IMR-90 (cell line): ENCODE measurements at regions not wholly inside any gene's neighbourhood (a gene's known extent, or its start where the extent isn't known, plus 50 kb on each side); places are given as distances from the start of the nearest gene placed in this dataset.

Source experiments
- ATAC-seq: fragments of 200-7000 bp; cut with Tn5 transposase; 2 replicates; pipeline ENCODE4 v1.9.1; 2020; ENCODE audit warnings: low read depth, mild to moderate bottlenecking, moderate library complexity
- BruUV-seq: library from RNA; stranded (reverse); fragments of 400-500 nt; replicated peaks from 2 replicates; lab custom pipeline; 2021; lab: Mats Ljungman, UMichigan
- CTCF ChIA-PET: fragments of 300-600 bp; formaldehyde crosslinking; extraction: SDS; loops from one replicate; lab custom pipeline; 2021; ENCODE audit warnings: antibody characterized with exemption; lab: Yijun Ruan, JAX
- POLR2A ChIA-PET: fragments of 300-600 bp; sonication (Branson Sonifier 250); formaldehyde crosslinking; loops from one replicate; lab custom pipeline; 2022; ENCODE audit warnings: antibody characterized with exemption; ENCODE audit not compliant: unreplicated experiment; lab: Charles Lee
- DNase-seq: peaks from one replicate; pipeline ENCODE4 v3.0.0; 2013
- H2AFZ ChIP-seq: replicated peaks from 2 replicates; pipeline ENCODE3; 2013; ENCODE audit warnings: low read length, mild to moderate bottlenecking; ENCODE audit not compliant: poor library complexity
- H2AK5ac ChIP-seq: 2 replicates; pipeline ENCODE4 v1.6.1; 2013; ENCODE audit warnings: low read depth, low read length, inconsistent platforms
- H2AK9ac ChIP-seq: replicated peaks from 2 replicates; pipeline ENCODE3; 2013; ENCODE audit warnings: mild to moderate bottlenecking, low read depth, low read length, moderate library complexity; ENCODE audit not compliant: poor library complexity
- H2BK120ac ChIP-seq: 2 replicates; pipeline ENCODE4 v1.6.1; 2013; ENCODE audit warnings: low read depth, low read length, inconsistent platforms
- H2BK15ac ChIP-seq: 3 replicates; pipeline ENCODE4 v1.6.1; 2013; ENCODE audit warnings: low read depth, low read length, inconsistent platforms
- H2BK20ac ChIP-seq: 2 replicates; pipeline ENCODE4 v1.6.1; 2013; ENCODE audit warnings: low read depth, mild to moderate bottlenecking, inconsistent platforms, low read length, moderate library complexity
- H2BK5ac ChIP-seq: 2 replicates; pipeline ENCODE4 v1.6.1; 2013; ENCODE audit warnings: mild to moderate bottlenecking, low read depth, low read length, inconsistent platforms; ENCODE audit not compliant: poor library complexity, severe bottlenecking
- H3K14ac ChIP-seq: replicated peaks from 2 replicates; pipeline ENCODE4 v1.6.1; 2013; ENCODE audit warnings: low read depth, low read length, inconsistent platforms
- H3K18ac ChIP-seq: 2 replicates; pipeline ENCODE4 v1.6.1; 2013; ENCODE audit warnings: low read depth, low read length, control low read depth
- H3K23ac ChIP-seq: 2 replicates; pipeline ENCODE4 v1.6.1; 2013; ENCODE audit warnings: low read depth, low read length, inconsistent platforms
- H3K27ac ChIP-seq: 2 replicates; pipeline ENCODE4 v1.5.1; 2013; ENCODE audit warnings: mild to moderate bottlenecking, control low read depth, low read length; ENCODE audit not compliant: insufficient read depth
- H3K27me3 ChIP-seq: 2 replicates; pipeline ENCODE4 v1.6.1; 2013; ENCODE audit warnings: low read length; ENCODE audit not compliant: control insufficient read depth, insufficient read depth
- H3K36me3 ChIP-seq: 2 replicates; pipeline ENCODE4 v1.6.1; 2013; ENCODE audit warnings: low read length, mixed read lengths; ENCODE audit not compliant: control insufficient read depth, insufficient read depth
- H3K4ac ChIP-seq: 2 replicates; pipeline ENCODE4 v1.6.1; 2013; ENCODE audit warnings: low read depth, low read length, inconsistent platforms
- H3K4me1 ChIP-seq: 2 replicates; pipeline ENCODE4 v1.6.1; 2013; ENCODE audit warnings: low read length, mixed read lengths; ENCODE audit not compliant: control insufficient read depth, insufficient read depth
- H3K4me2 ChIP-seq: 2 replicates; pipeline ENCODE4 v1.6.1; 2013; ENCODE audit warnings: low read depth, mild to moderate bottlenecking, control low read depth, low read length, moderate library complexity
- H3K4me3 ChIP-seq: 2 replicates; pipeline ENCODE4 v1.5.1; 2013; ENCODE audit warnings: low read depth, mild to moderate bottlenecking, control low read depth, low read length, moderate library complexity; ENCODE audit not compliant: insufficient read depth
- H3K56ac ChIP-seq: 2 replicates; pipeline ENCODE4 v1.6.1; 2013; ENCODE audit warnings: low read length, inconsistent platforms; ENCODE audit not compliant: insufficient read depth; ENCODE audit errors: extremely low read depth
- H3K79me1 ChIP-seq, 2 experiments: 2 replicates each; pipeline ENCODE4 v1.6.1; 2013; ENCODE audit warnings: low read length in 2 of 2, inconsistent platforms in 1 of 2, low read depth in 1 of 2
- H3K9ac ChIP-seq: 2 replicates; pipeline ENCODE4 v1.6.1; 2013; ENCODE audit warnings: low read depth, low read length, control low read depth
- H3K9me1 ChIP-seq: 2 replicates; pipeline ENCODE4 v1.6.1; 2013; ENCODE audit warnings: low read length, inconsistent platforms; ENCODE audit not compliant: insufficient read depth
- H3K9me3 ChIP-seq: 2 replicates; pipeline ENCODE4 v1.6.1; 2013; ENCODE audit warnings: low read length; ENCODE audit not compliant: control insufficient read depth, insufficient read depth
- H4K20me1 ChIP-seq: 2 replicates; pipeline ENCODE4 v1.6.1; 2013; ENCODE audit warnings: low read length, inconsistent platforms; ENCODE audit not compliant: insufficient read depth
- H4K5ac ChIP-seq: 2 replicates; pipeline ENCODE4 v1.6.1; 2013; ENCODE audit warnings: mild to moderate bottlenecking, low read depth, low read length, control low read depth
- H4K8ac ChIP-seq, 2 experiments: 2 replicates each; pipeline ENCODE4 v1.6.1; 2013; ENCODE audit warnings: low read depth in 2 of 2, low read length in 2 of 2, control low read depth in 1 of 2, inconsistent platforms in 1 of 2
- H4K91ac ChIP-seq: 2 replicates; pipeline ENCODE4 v1.6.1; 2013; ENCODE audit warnings: low read depth, low read length, inconsistent platforms; ENCODE audit not compliant: insufficient read depth
- BHLHE40 ChIP-seq: fragments of 150-350 bp; IDR thresholded peaks from 2 replicates; pipeline ENCODE4 v1.6.1; 2016; ENCODE audit warnings: mild to moderate bottlenecking, low read depth, low read length
- CEBPB ChIP-seq: IDR thresholded peaks from 2 replicates; pipeline ENCODE4 v1.6.1; 2012; ENCODE audit warnings: low read depth, low read length, improper control_type of control experiment
- CHD1 ChIP-seq: IDR thresholded peaks from 2 replicates; pipeline ENCODE4 v1.6.1; 2012; ENCODE audit warnings: low read depth, low read length, improper control_type of control experiment
- CTCF ChIP-seq: conservative IDR thresholded peaks from 2 replicates; pipeline ENCODE4 v1.5.1; 2012; ENCODE audit warnings: mild to moderate bottlenecking, low read depth, low read length, improper control_type of control experiment
- ELK1 ChIP-seq: fragments of 150-350 bp; IDR thresholded peaks from 2 replicates; pipeline ENCODE4 v1.6.1; 2016; ENCODE audit warnings: low read depth, mild to moderate bottlenecking, low read length, moderate library complexity, borderline replicate concordance
- FOS ChIP-seq: fragments of 150-350 bp; IDR thresholded peaks from 2 replicates; pipeline ENCODE4 v1.6.1; 2016; ENCODE audit warnings: low read depth, low read length
- MAFK ChIP-seq: IDR thresholded peaks from 2 replicates; pipeline ENCODE4 v1.6.1; 2012; ENCODE audit warnings: low read depth, low read length, improper control_type of control experiment
- MAZ ChIP-seq: IDR thresholded peaks from 2 replicates; pipeline ENCODE4 v1.6.1; 2012; ENCODE audit warnings: low read depth, mild to moderate bottlenecking, low read length, improper control_type of control experiment, moderate library complexity, borderline replicate concordance
- MXI1 ChIP-seq: IDR thresholded peaks from 2 replicates; pipeline ENCODE4 v1.6.1; 2012; ENCODE audit warnings: low read depth, mild to moderate bottlenecking, low read length, moderate library complexity, borderline replicate concordance
- NFE2L2 ChIP-seq: fragments of 150-350 bp; IDR thresholded peaks from 2 replicates; pipeline ENCODE4 v1.6.1; 2016; ENCODE audit warnings: low read depth, mild to moderate bottlenecking, low read length
- POLR2A ChIP-seq: IDR thresholded peaks from 2 replicates; pipeline ENCODE4 v1.6.1; 2012; ENCODE audit warnings: mild to moderate bottlenecking, low read depth, low read length
- RAD21 ChIP-seq: IDR thresholded peaks from 2 replicates; pipeline ENCODE4 v1.6.1; 2012; ENCODE audit warnings: low read length, improper control_type of control experiment
- RCOR1 ChIP-seq: IDR thresholded peaks from 2 replicates; pipeline ENCODE4 v1.6.1; 2012; ENCODE audit warnings: mild to moderate bottlenecking, low read length, improper control_type of control experiment; ENCODE audit not compliant: insufficient replicate concordance
- RFX5 ChIP-seq: IDR thresholded peaks from 2 replicates; pipeline ENCODE4 v1.8.0; 2012; ENCODE audit warnings: low read depth, mild to moderate bottlenecking, low read length, moderate library complexity
- SMC3 ChIP-seq: fragments of 150-350 bp; IDR thresholded peaks from 2 replicates; pipeline ENCODE4 v1.6.1; 2016; ENCODE audit warnings: low read depth, mild to moderate bottlenecking, antibody characterized with exemption, low read length, moderate library complexity
- USF2 ChIP-seq: fragments of 150-350 bp; IDR thresholded peaks from 2 replicates; pipeline ENCODE4 v1.6.1; 2017; ENCODE audit warnings: mild to moderate bottlenecking, antibody characterized with exemption, low read length, low read depth
- WGBS, 2 experiments: methylation state at CpG; one replicate each; pipeline versions ENCODE4 v1.1.5 to v1.1.7; 2013; ENCODE audit warnings: missing lambda C conversion rate in 2 of 2; ENCODE audit not compliant: insufficient read length in 1 of 2; ENCODE audit errors: extremely low coverage in 2 of 2; 5-methylcytosine and 5-hydroxymethylcytosine counted together
- dilution Hi-C: fragments of 300-500 bp; cut with HindIII; formaldehyde crosslinking; loops from one replicate; pipeline ENCODE4 v1.14.3; 2018; ENCODE audit warnings: low sequenced_read_pairs; ENCODE audit not compliant: unreplicated experiment
- in situ Hi-C: fragments of 300-500 bp; cut with MboI; formaldehyde crosslinking; loops from 3 replicates; pipeline ENCODE4 v1.14.3; 2019; ENCODE audit warnings: low sequenced_read_pairs, inconsistent platforms, mixed read lengths
- intact Hi-C: fragments of 100-400 bp; cut with micrococcal nuclease; formaldehyde crosslinking; loops from 2 replicates; pipeline ENCODE4 v1.10.0; 2022

GRCh38 chr18:73476031-73476430 lies 608.2 kb upstream of the NETO1 start:
- H4K5ac ChIP-seq = no peak overlapping the region
- no peak overlapping the region for H3K27ac ChIP-seq
- H3K9ac ChIP-seq = no peak overlapping the region
- H2AK9ac ChIP-seq = no peak overlapping the region
- H3K4me1 ChIP-seq = no peaks in the 10 kb centered on the region
- no peak overlapping the region for H2BK15ac ChIP-seq
- H3K79me1 ChIP-seq = no peaks in the 10 kb centered on the region
- H2BK20ac ChIP-seq = no peak overlapping the region
- no peaks in the 10 kb centered on the region for H3K9me1 ChIP-seq
- H3K18ac ChIP-seq = no peak overlapping the region
- H3K4ac ChIP-seq = no peak overlapping the region
- ATAC-seq = no peak
- no peak overlapping the region for H4K91ac ChIP-seq
- TF ChIP-seq ELK1 (no peak), MAFK (no peak), MXI1 (no peak), CEBPB (no peak), BHLHE40 (no peak), RFX5 (no peak), RAD21 (no peak), POLR2A (no peak), FOS (no peak), RCOR1 (no peak), CHD1 (no peak), USF2 (no peak), CTCF (no peak), NFE2L2 (no peak), SMC3 (no peak), MAZ (no peak)
- intact Hi-C loops (no loop called here), in situ Hi-C loops (no loop called here), dilution Hi-C loops (no loop called here)
- H3K4me3 ChIP-seq = no peak overlapping the region
- H3K4me2 ChIP-seq = no peak overlapping the region
- ChIA-PET POLR2A (no interaction called here), CTCF (interaction anchor here (0.5 kb wide), 1 partner anchor 311 kb away, joined by 4 read pairs; no protein-coding TSS in a partner anchor)
- no peaks in the 10 kb centered on the region for H3K27me3 ChIP-seq
- no peak overlapping the region for H2AFZ ChIP-seq
- no peak overlapping the region for H3K23ac ChIP-seq
- no peak overlapping the region for H2BK5ac ChIP-seq
- H3K14ac ChIP-seq = no peak overlapping the region
- H2AK5ac ChIP-seq = no peak overlapping the region
- no peaks in the 10 kb centered on the region for H4K20me1 ChIP-seq
- no TSS peak for BruUV-seq
- H3K36me3 ChIP-seq = no peaks in the 10 kb centered on the region
- no CpG with 5 or more reads among the region's 3 CpGs for WGBS, 2 experiments
- no peak overlapping the region for H4K8ac ChIP-seq
- DNase-seq = no peak
- no peak overlapping the region for H2BK120ac ChIP-seq
- H3K9me3 ChIP-seq = no peaks in the 10 kb centered on the region
- no peak overlapping the region for H3K56ac ChIP-seq
